ENCODE measurements at regions not wholly inside any gene's neighbourhood (a gene's known extent, or its start where the extent isn't known, plus 50 kb on each side); places are given as distances from the start of the nearest gene placed in this dataset.
"Not testable (repeated sequence)": the region's sequence is repeated elsewhere in the genome, so short reads cannot be mapped to it uniquely, and the experiment has no call there.

DNA sequence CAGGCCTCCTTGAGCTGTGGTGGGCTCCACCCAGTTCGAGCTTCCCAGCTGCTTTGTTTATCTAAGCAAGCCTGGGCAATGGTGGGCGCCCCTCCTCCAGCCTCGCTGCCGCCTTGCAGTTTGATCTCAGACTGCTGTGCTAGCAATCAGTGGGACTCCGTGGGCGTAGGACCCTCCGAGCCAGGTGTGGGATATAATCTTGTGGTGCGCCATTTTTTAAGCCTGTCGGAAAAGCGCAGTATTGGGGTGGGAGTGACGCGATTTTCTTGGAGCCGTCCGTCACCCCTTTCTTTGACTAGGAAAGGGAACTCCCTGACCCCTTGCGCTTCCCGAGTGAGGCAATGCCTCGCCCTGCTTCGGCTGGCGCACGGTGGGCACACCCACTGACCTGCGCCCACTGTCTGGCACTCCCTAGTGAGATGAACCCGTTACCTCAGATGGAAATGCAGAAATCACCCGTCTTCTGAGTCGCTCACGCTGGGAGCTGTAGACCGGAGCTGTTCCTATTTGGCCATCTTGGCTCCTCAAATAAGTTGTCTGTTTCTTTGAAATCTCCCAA, 291.3 kb upstream of the CTNNB1 start:
- Histone ChIP-seq H2AFZ (ENCODE audit: low read length) (peak overlapping the region; percentile 83; the same call in 1 of the 2 replicates), H3K9ac (replicated peaks in 1 of 4; ENCODE audit: extremely low read depth in 1 of 4, low read depth in 3 of 4, low read length in 3 of 4) (peak overlapping the region in 1 of 4 experiments; percentile 63; a peak in 1 of 7 replicates), H2BK5ac (ENCODE audit: low read depth, low read length) (0 out of 2 replicates have a peak overlapping the region, but pooled peaks have one; percentile 35), H3K4me2 (ENCODE audit: insufficient read depth in 1 of 2, low read depth in 2 of 2, low read length in 2 of 2) (peak overlapping the region; percentile 66 to 75), H3K4me3 (ENCODE audit: extremely low read depth in 1 of 4, insufficient read depth in 2 of 4, low read depth in 3 of 4, low read length in 4 of 4) (peak overlapping the region; percentile 24 to 51 (median 38); a peak in 5 of 8 replicates)
- H3K36me3 ChIP-seq (ENCODE audit: control insufficient read depth in 2 of 4, insufficient read depth in 4 of 4, low read length in 3 of 4); H4K5ac ChIP-seq (ENCODE audit: insufficient read length, low read depth, low read length); FAIRE-seq; H3K4me1 ChIP-seq (replicated peaks in 1 of 4; ENCODE audit: control insufficient read depth in 3 of 4, insufficient read depth in 4 of 4, low read length in 3 of 4); H2BK120ac ChIP-seq (replicated peaks; ENCODE audit: low read depth, low read length); H3K18ac ChIP-seq (ENCODE audit: extremely low read depth, low read length); H2BK15ac ChIP-seq (ENCODE audit: low read length); H3K14ac ChIP-seq (ENCODE audit: insufficient read length); H2BK20ac ChIP-seq (ENCODE audit: low read length); H2BK12ac ChIP-seq (ENCODE audit: low read depth, low read length); H3K23ac ChIP-seq (ENCODE audit: insufficient read length); H3K27me3 ChIP-seq (replicated peaks in 1 of 4; ENCODE audit: control insufficient read depth in 3 of 4, extremely low read depth in 1 of 4, insufficient read depth in 3 of 4, low read length in 3 of 4); H4K20me1 ChIP-seq (replicated peaks in 1 of 2; ENCODE audit: control insufficient read depth in 1 of 2, insufficient read depth in 2 of 2, low read length in 2 of 2); H3K23me2 ChIP-seq (ENCODE audit: low read depth, low read length); H3K79me1 ChIP-seq (ENCODE audit: low read depth, low read length); H3K9me3 ChIP-seq (ENCODE audit: insufficient read depth in 2 of 2, low read depth in 1 of 2, low read length in 1 of 2); H4K91ac ChIP-seq (replicated peaks; ENCODE audit: insufficient read length, low read length); H4K8ac ChIP-seq (ENCODE audit: extremely low read depth, insufficient read depth, low read length); H2AK5ac ChIP-seq (ENCODE audit: low read depth, low read length); H3K4ac ChIP-seq (replicated peaks; ENCODE audit: insufficient read length, low read depth, low read length); H3K56ac ChIP-seq (replicated peaks; ENCODE audit: insufficient read length, low read depth, low read length); H3K27ac ChIP-seq (ENCODE audit: low read depth, low read length); H3K79me2 ChIP-seq (ENCODE audit: control insufficient read depth in 1 of 2, insufficient read depth in 2 of 2, low read length in 2 of 2): not testable (repeated sequence)
- POLR2A ChIA-PET (ENCODE audit: partially characterized antibody) = interaction anchor here (0.9 to 1.3 kb wide), 5 partner anchors 17 to 291 kb away, joined by 3 to 4 read pairs (median 3); partner anchors contain the start of gene CTNNB1
- peak in 1 of 2 experiments; percentile 65 for DNase-seq (ENCODE audit: low read depth in 1 of 2, low spot score in 2 of 2)
- CTCF ChIA-PET (ENCODE audit: partially characterized antibody) = interaction anchor here (1.4 kb wide), 1 partner anchor 10 kb away, joined by 3 read pairs; no protein-coding TSS in a partner anchor
- 42% methylated on average over 26 of the region's 26 CpGs; no CpG with 5 or more reads in 1 of the 2 experiments for WGBS, 2 experiments (ENCODE audit: extremely low coverage in 1 of 2, insufficient coverage in 1 of 2, insufficient read length in 1 of 2, insufficient replicate concordance in 2 of 2, low coverage in 1 of 2, low lambda C conversion rate in 2 of 2, missing lambda C conversion rate in 1 of 2)
